Epithelial cell of prostate (primary cell): ENCODE measurements at regions not wholly inside any gene's neighbourhood (a gene's known extent, or its start where the extent isn't known, plus 50 kb on each side); places are given as distances from the start of the nearest gene placed in this dataset.

Experiments used
- DNase-seq: peaks from one replicate; pipeline ENCODE4 v3.0.0-alpha.2; 2011; ENCODE audit warnings: low read depth, low spot score
- H3K27ac ChIP-seq: fragments of 450-650 bp; 2 replicates; pipeline ENCODE4 v1.5.1; 2017; ENCODE audit warnings: mild to moderate bottlenecking

GRCh38 chr15:53462651-53463050 is 296.8 kb downstream of the WDR72 start:
- no peak for DNase-seq
- H3K27ac ChIP-seq = no peak overlapping the region

- no peak for DNase-seq
Measured at GRCh38 chr15:53461677-53462076, 297.8 kb downstream of the WDR72 start.

GRCh38 chr15:53458736-53459135 is 300.7 kb downstream of the WDR72 start:
- DNase-seq = no peak

More at GRCh38 chr15:53461677-53462076, 297.8 kb downstream of the WDR72 start:
- H3K27ac ChIP-seq = no peak overlapping the region

GRCh38 chr15:53457479-53457878 is 302.0 kb downstream of the WDR72 start:
- no peak overlapping the region for H3K27ac ChIP-seq
- DNase-seq = no peak

More at GRCh38 chr15:53458736-53459135, 300.7 kb downstream of the WDR72 start:
- no peak overlapping the region for H3K27ac ChIP-seq

- DNase-seq = no peak
- H3K27ac ChIP-seq = no peak overlapping the region
Measured at GRCh38 chr15:53454843-53455721, 304.4 kb downstream of the WDR72 start.

- no peak for DNase-seq
- no peak overlapping the region for H3K27ac ChIP-seq
Measured at GRCh38 chr15:53454535-53454842, 305.0 kb downstream of the WDR72 start.

- no peak overlapping the region for H3K27ac ChIP-seq
- no peak for DNase-seq
Measured at GRCh38 chr15:53453253-53454105, 306.0 kb downstream of the WDR72 start.

GRCh38 chr15:53448232-53449015 is 311.0 kb downstream of the WDR72 start:
- no peak overlapping the region for H3K27ac ChIP-seq
- no peak for DNase-seq

GRCh38 chr15:53447742-53448141 is 311.7 kb downstream of the WDR72 start:
- no peak overlapping the region for H3K27ac ChIP-seq
- DNase-seq = no peak

GRCh38 chr15:53447053-53447574 is 312.3 kb downstream of the WDR72 start:
- no peak for DNase-seq
- H3K27ac ChIP-seq = no peak overlapping the region

GRCh38 chr15:53446376-53446775 is 313.1 kb downstream of the WDR72 start:
- no peak for DNase-seq
- no peak overlapping the region for H3K27ac ChIP-seq

GRCh38 chr15:53445531-53445930 is 313.9 kb downstream of the WDR72 start:
- no peak overlapping the region for H3K27ac ChIP-seq
- no peak for DNase-seq

GRCh38 chr15:53437985-53438841 is 321.2 kb downstream of the WDR72 start:
- no peak overlapping the region for H3K27ac ChIP-seq
- DNase-seq = no peak

GRCh38 chr15:53437366-53437765 is 322.1 kb downstream of the WDR72 start:
- no peak for DNase-seq
- no peak overlapping the region for H3K27ac ChIP-seq

- H3K27ac ChIP-seq = no peak overlapping the region
- DNase-seq = no peak
Measured at GRCh38 chr15:53434174-53434678, 325.2 kb downstream of the WDR72 start.

GRCh38 chr15:53416219-53416940 is 343.1 kb downstream of the WDR72 start:
- H3K27ac ChIP-seq = no peak overlapping the region
- DNase-seq = no peak

GRCh38 chr15:53414167-53414566 is 345.3 kb downstream of the WDR72 start:
- H3K27ac ChIP-seq = no peak overlapping the region
- no peak for DNase-seq

- H3K27ac ChIP-seq = no peak overlapping the region
- no peak for DNase-seq
Measured at GRCh38 chr15:53412542-53412941, 346.9 kb downstream of the WDR72 start.
